Neural progenitor cell (in vitro differentiated cells): ENCODE measurements at regions not wholly inside any gene's neighbourhood (a gene's known extent, or its start where the extent isn't known, plus 50 kb on each side); places are given as distances from the start of the nearest gene placed in this dataset.
A peak's percentile ranks its signal among the peaks of the same experiment; 100 is the strongest.

ENCODE experiments used
- DNase-seq: peaks from one replicate; pipeline ENCODE4 v3.0.0-alpha.2; 2016; ENCODE audit warnings: low spot score
- H2AFZ ChIP-seq: fragments of 200-600 bp; sonication (generic); replicated peaks from 2 replicates; pipeline ENCODE4 v1.6.1; 2016; ENCODE audit warnings: antibody characterized with exemption
- H3F3A ChIP-seq: fragments of 200-600 bp; sonication (generic); 2 replicates; pipeline ENCODE4 v1.6.1; 2016; ENCODE audit warnings: antibody characterized with exemption, low read depth
- H3K27ac ChIP-seq: fragments of 200-600 bp; sonication (generic); 2 replicates; pipeline ENCODE4 v1.5.1; 2016; ENCODE audit warnings: mild to moderate bottlenecking
- H3K27me3 ChIP-seq: fragments of 200-600 bp; sonication (generic); 2 replicates; pipeline ENCODE4 v1.6.1; 2016; ENCODE audit warnings: mild to moderate bottlenecking, moderate library complexity
- H3K36me3 ChIP-seq: fragments of 200-600 bp; sonication (generic); 2 replicates; pipeline ENCODE4 v1.5.1; 2016
- H3K4me1 ChIP-seq: fragments of 200-600 bp; sonication (generic); 2 replicates; pipeline ENCODE4 v1.6.1; 2016; ENCODE audit warnings: mixed run types
- H3K4me2 ChIP-seq: fragments of 200-600 bp; sonication (generic); 2 replicates; pipeline ENCODE4 v1.6.1; 2016
- H3K4me3 ChIP-seq: fragments of 200-600 bp; sonication (generic); 2 replicates; pipeline ENCODE4 v1.5.1; 2016
- H3K79me2 ChIP-seq: fragments of 200-600 bp; sonication (generic); 2 replicates; pipeline ENCODE4 v1.6.1; 2016; ENCODE audit warnings: low read depth
- H3K9ac ChIP-seq: fragments of 200-600 bp; sonication (generic); 2 replicates; pipeline ENCODE4 v1.6.1; 2016
- H3K9me3 ChIP-seq: fragments of 200-600 bp; sonication (generic); 2 replicates; pipeline ENCODE4 v1.5.1; 2016; ENCODE audit warnings: low read depth
- H4K20me1 ChIP-seq: fragments of 200-600 bp; sonication (generic); 2 replicates; pipeline ENCODE4 v1.6.1; 2016; ENCODE audit warnings: low read depth
- H3K27ac Mint-ChIP-seq: 3 replicates; pipeline ENCODE4 v1.8.0; 2021; ENCODE audit warnings: mixed read lengths
- H3K27me3 Mint-ChIP-seq: 2 replicates; pipeline ENCODE4 v1.8.0; 2022; ENCODE audit warnings: low read depth, mild to moderate bottlenecking, inconsistent platforms, moderate library complexity, mixed read lengths; ENCODE audit not compliant: insufficient read depth
- H3K36me3 Mint-ChIP-seq: 3 replicates; pipeline ENCODE4 v1.8.0; 2021; ENCODE audit warnings: mixed read lengths
- H3K4me1 Mint-ChIP-seq: 3 replicates; pipeline ENCODE4 v1.8.0; 2021; ENCODE audit warnings: mixed read lengths
- H3K4me3 Mint-ChIP-seq: 3 replicates; pipeline ENCODE4 v1.8.0; 2021; ENCODE audit warnings: mild to moderate bottlenecking, moderate library complexity, mixed read lengths
- H3K9me3 Mint-ChIP-seq: 3 replicates; pipeline ENCODE4 v1.8.0; 2020; ENCODE audit warnings: mixed read lengths
- CTCF ChIP-seq: fragments of 200-600 bp; sonication (generic); IDR thresholded peaks from 2 replicates; pipeline ENCODE4 v1.5.1; 2017; ENCODE audit warnings: antibody characterized with exemption, mild to moderate bottlenecking
- EZH2 ChIP-seq: fragments of 200-600 bp; sonication (generic); IDR thresholded peaks from 2 replicates; pipeline ENCODE4 v1.6.1; 2017; ENCODE audit warnings: antibody characterized with exemption, mild to moderate bottlenecking, moderate library complexity
- EZH2phosphoT487 ChIP-seq: fragments of 200-600 bp; sonication (generic); IDR thresholded peaks from 2 replicates; pipeline ENCODE4 v1.6.1; 2017; ENCODE audit warnings: antibody characterized with exemption

DNA sequence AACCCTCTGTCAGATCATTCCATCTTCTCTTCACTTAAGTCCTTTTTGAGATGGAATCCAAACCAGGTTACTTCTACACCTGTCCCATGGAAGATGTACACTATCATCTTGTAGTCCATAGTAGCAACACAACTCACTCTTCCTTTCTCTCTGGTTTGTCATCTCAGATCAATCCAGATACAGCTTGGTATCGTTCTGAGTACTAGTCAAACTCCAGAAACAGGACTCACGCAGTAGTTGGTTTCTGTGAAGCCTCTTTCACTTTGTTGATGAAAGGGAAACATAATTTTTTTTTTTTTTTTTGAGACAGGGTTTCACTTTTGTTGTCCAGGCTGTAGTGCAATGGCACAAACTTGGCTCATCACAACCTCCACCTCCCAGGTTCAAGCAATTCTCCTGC is 484.0 kb downstream of the PRDM9 start:
- Mint-ChIP-seq H3K27ac (no peak overlapping the region), H3K36me3 (no peaks in the 10 kb centered on the region), H3K4me3 (no peak overlapping the region), H3K27me3 (peaks cover 6% of the 10 kb centered on the region), H3K4me1 (no peaks in the 10 kb centered on the region), H3K9me3 (no peaks in the 10 kb centered on the region)
- TF ChIP-seq EZH2phosphoT487 (no peak), CTCF (no peak), EZH2 (no peak)
- no peak overlapping the region for H3K27ac ChIP-seq
- no peak overlapping the region for H3K4me2 ChIP-seq
- H3K4me3 ChIP-seq, result no peak overlapping the region
- no peak overlapping the region for H3K9ac ChIP-seq
- no peaks in the 10 kb centered on the region for H3F3A ChIP-seq
- H3K4me1 ChIP-seq, result no peaks in the 10 kb centered on the region
- DNase-seq, result no peak
- no peaks in the 10 kb centered on the region for H4K20me1 ChIP-seq
- no peaks in the 10 kb centered on the region for H3K36me3 ChIP-seq
- no peak overlapping the region for H2AFZ ChIP-seq
- H3K27me3 ChIP-seq, result no peaks in the 10 kb centered on the region
- H3K9me3 ChIP-seq, result no peaks in the 10 kb centered on the region
- H3K79me2 ChIP-seq, result no peaks in the 10 kb centered on the region

- H3K9ac ChIP-seq, result no peak overlapping the region
- H2AFZ ChIP-seq, result no peak overlapping the region
- H3K4me3 ChIP-seq, result no peak overlapping the region
- no peaks in the 10 kb centered on the region for H3K4me1 Mint-ChIP-seq
- H3K4me2 ChIP-seq, result no peak overlapping the region
- no peaks in the 10 kb centered on the region for H3F3A ChIP-seq
- no peaks in the 10 kb centered on the region for H3K36me3 ChIP-seq
- no peaks in the 10 kb centered on the region for H3K9me3 ChIP-seq
- TF ChIP-seq CTCF (peak; percentile 52), EZH2phosphoT487 (no peak)
- no peaks in the 10 kb centered on the region for H3K4me1 ChIP-seq
- no peak overlapping the region for H3K27ac ChIP-seq
- no peaks in the 10 kb centered on the region for H3K36me3 Mint-ChIP-seq
- H3K4me3 Mint-ChIP-seq, result no peak overlapping the region
- no peaks in the 10 kb centered on the region for H3K79me2 ChIP-seq
- H4K20me1 ChIP-seq, result no peaks in the 10 kb centered on the region
- no peaks in the 10 kb centered on the region for H3K27me3 ChIP-seq
- no peaks in the 10 kb centered on the region for H3K9me3 Mint-ChIP-seq
- H3K27me3 Mint-ChIP-seq, result no peaks in the 10 kb centered on the region
- DNase-seq, result no peak
- H3K27ac Mint-ChIP-seq, result no peak overlapping the region
These were observed 487.4 kb downstream of the PRDM9 start for GRCh38 chr5:23994581-23995370.

- H3K9ac ChIP-seq, result no peak overlapping the region
- no peak overlapping the region for H3K27ac ChIP-seq
- H3K27me3 Mint-ChIP-seq, result no peaks in the 10 kb centered on the region
- no peaks in the 10 kb centered on the region for H3K4me1 Mint-ChIP-seq
- no peak overlapping the region for H3K4me3 ChIP-seq
- H4K20me1 ChIP-seq, result no peaks in the 10 kb centered on the region
- no peak overlapping the region for H2AFZ ChIP-seq
- H3K4me1 ChIP-seq, result no peaks in the 10 kb centered on the region
- TF ChIP-seq EZH2phosphoT487 (no peak), EZH2 (no peak), CTCF (no peak)
- H3K4me3 Mint-ChIP-seq, result no peak overlapping the region
- no peaks in the 10 kb centered on the region for H3K79me2 ChIP-seq
- no peaks in the 10 kb centered on the region for H3K36me3 Mint-ChIP-seq
- no peaks in the 10 kb centered on the region for H3K9me3 ChIP-seq
- H3K9me3 Mint-ChIP-seq, result no peaks in the 10 kb centered on the region
- no peak overlapping the region for H3K4me2 ChIP-seq
- no peak for DNase-seq
- H3F3A ChIP-seq, result no peaks in the 10 kb centered on the region
- H3K27ac Mint-ChIP-seq, result no peak overlapping the region
- no peaks in the 10 kb centered on the region for H3K27me3 ChIP-seq
- no peaks in the 10 kb centered on the region for H3K36me3 ChIP-seq
These were observed 489.1 kb downstream of the PRDM9 start for GRCh38 chr5:23996525-23996924.
